ENCODE measurements at regions not wholly inside any gene's neighbourhood (a gene's known extent, or its start where the extent isn't known, plus 50 kb on each side); places are given as distances from the start of the nearest gene placed in this dataset.

DNA sequence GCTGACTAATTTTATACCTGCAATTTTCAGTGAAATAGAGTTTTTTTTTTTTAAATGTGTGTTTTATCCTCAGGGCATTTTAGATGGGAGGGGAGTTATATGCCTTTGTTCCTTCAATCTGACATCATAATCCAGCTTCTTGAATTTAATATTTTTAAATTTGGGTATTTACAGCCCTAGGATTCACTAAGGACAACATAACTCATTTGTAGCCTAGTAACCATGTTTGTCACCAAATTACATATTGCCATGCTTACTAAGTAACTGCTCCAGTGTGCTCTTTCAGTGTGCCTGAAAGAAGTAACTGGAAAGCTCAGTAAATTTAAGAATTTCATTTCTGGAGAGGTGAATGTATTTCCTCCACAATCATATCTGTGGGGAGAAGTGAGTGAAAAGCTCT, 56.8 kb upstream of the DGKB start:
- TF ChIP-seq POLR2A (IDR thresholded peaks at IDR 0.05) (no peak), CTCF (IDR thresholded peaks at IDR 0.05) (no peak)
